OCI-LY7 (cell line): ENCODE measurements at regions not wholly inside any gene's neighbourhood (a gene's known extent, or its start where the extent isn't known, plus 50 kb on each side); places are given as distances from the start of the nearest gene placed in this dataset.
"Not testable (repeated sequence)": the region's sequence is repeated elsewhere in the genome, so short reads cannot be mapped to it uniquely, and the experiment has no call there.

Experiments used
- EZH2phosphoT487 ChIP-seq: fragments of 200-600 bp; sonication (generic); IDR thresholded peaks from 2 replicates; pipeline ENCODE4 v1.6.1; 2018; ENCODE audit warnings: low read depth, borderline replicate concordance, mild to moderate bottlenecking, mixed run types, antibody characterized with exemption, low read length, moderate library complexity, mixed read lengths
- TF ChIP-seq, protein P1 (sequence below): fragments of 200-600 bp; sonication (generic); conservative IDR thresholded peaks from 2 replicates; pipeline ENCODE4 v1.5.1; 2014; ENCODE audit warnings: mild to moderate bottlenecking, antibody characterized with exemption, low read length, moderate library complexity, mixed read lengths

DNA sequence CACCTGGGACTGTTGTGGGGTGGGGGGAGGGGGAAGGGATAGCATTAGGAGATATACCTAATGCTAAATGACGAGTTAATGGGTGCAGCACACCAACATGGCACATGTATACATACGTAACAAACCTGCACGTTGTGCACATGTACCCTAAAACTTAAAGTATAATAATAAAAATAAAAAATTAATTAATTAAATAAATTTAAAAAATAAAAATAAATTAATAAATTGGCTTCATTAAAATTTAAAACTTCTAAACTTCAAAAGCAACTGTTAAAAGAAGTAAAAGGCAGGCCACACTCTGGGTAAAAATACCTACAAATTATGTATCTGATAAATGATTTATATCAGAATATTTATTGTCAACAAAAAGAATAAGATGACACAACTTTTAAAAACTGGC lies 102.6 kb upstream of the SLIT2 start:
- TF ChIP-seq, protein P1, sequence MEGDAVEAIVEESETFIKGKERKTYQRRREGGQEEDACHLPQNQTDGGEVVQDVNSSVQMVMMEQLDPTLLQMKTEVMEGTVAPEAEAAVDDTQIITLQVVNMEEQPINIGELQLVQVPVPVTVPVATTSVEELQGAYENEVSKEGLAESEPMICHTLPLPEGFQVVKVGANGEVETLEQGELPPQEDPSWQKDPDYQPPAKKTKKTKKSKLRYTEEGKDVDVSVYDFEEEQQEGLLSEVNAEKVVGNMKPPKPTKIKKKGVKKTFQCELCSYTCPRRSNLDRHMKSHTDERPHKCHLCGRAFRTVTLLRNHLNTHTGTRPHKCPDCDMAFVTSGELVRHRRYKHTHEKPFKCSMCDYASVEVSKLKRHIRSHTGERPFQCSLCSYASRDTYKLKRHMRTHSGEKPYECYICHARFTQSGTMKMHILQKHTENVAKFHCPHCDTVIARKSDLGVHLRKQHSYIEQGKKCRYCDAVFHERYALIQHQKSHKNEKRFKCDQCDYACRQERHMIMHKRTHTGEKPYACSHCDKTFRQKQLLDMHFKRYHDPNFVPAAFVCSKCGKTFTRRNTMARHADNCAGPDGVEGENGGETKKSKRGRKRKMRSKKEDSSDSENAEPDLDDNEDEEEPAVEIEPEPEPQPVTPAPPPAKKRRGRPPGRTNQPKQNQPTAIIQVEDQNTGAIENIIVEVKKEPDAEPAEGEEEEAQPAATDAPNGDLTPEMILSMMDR, result not testable (repeated sequence)
- not testable (repeated sequence) for TF ChIP-seq EZH2phosphoT487
